ENCODE measurements at regions not wholly inside any gene's neighbourhood (a gene's known extent, or its start where the extent isn't known, plus 50 kb on each side); places are given as distances from the start of the nearest gene placed in this dataset.

DNA sequence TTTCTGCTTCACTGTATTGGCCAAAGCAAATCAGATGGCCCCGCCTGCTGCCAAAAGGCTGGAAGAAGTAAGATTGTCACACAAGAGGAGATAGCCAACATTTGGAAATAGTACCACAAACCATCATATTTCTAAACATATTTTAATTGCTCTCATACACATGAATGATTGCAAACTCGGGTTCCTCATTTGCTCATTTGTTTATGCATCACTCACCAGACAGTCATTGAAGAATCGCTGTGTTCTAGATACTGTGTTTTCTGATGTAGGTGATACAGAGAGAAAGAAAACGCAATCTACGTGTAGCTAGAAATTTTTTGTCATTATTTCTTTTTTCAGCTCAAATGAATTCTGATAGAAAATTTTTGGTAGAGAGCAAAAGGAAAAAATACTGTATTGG lies 1103.4 kb downstream of the TSN start:
- TF ChIP-seq EZH2 (IDR thresholded peaks at IDR 0.05; ENCODE audit: insufficient read depth, poor library complexity, severe bottlenecking) (no peak), EZH2phosphoT487 (IDR thresholded peaks at IDR 0.05; ENCODE audit: insufficient read depth, low read depth) (no peak)
